ENCODE measurements at regions not wholly inside any gene's neighbourhood (a gene's known extent, or its start where the extent isn't known, plus 50 kb on each side); places are given as distances from the start of the nearest gene placed in this dataset.

GRCh38 chr17:69978056-69978646 is 96.9 kb upstream of the KCNJ16 start:
- no peak for TF ChIP-seq CTCF (IDR thresholded peaks at IDR 0.05)
- TF ChIP-seq POLR2A (IDR thresholded peaks at IDR 0.05) = no peak
- H3K36me3 ChIP-seq = no peaks in the 10 kb centered on the region
- ATAC-seq = no peak
- H3K4me3 ChIP-seq = no peak overlapping the region
- H3K27ac ChIP-seq = no peak overlapping the region
- 43% methylated on average over 1 of the region's 1 CpG for WGBS (ENCODE audit: insufficient coverage, low coverage, low lambda C conversion rate, missing lambda C conversion rate)
- intact Hi-C loops (cut with DNase I) = no loop called here
- H3K4me1 ChIP-seq = no peaks in the 10 kb centered on the region
- H3K27me3 ChIP-seq = no peaks in the 10 kb centered on the region
- H3K9me3 ChIP-seq = no peaks in the 10 kb centered on the region
- no peak for DNase-seq

- Histone ChIP-seq H3K27ac (no peak overlapping the region), H3K4me3 (no peak overlapping the region), H3K4me1 (no peaks in the 10 kb centered on the region), H3K9me3 (no peaks in the 10 kb centered on the region), H3K36me3 (no peaks in the 10 kb centered on the region), H3K27me3 (no peaks in the 10 kb centered on the region)
- 67% methylated on average over 5 of the region's 5 CpGs for WGBS (ENCODE audit: insufficient coverage, low coverage, low lambda C conversion rate, missing lambda C conversion rate)
- DNase-seq (no peak), ATAC-seq (no peak)
- TF ChIP-seq CTCF (IDR thresholded peaks at IDR 0.05) = no peak
- TF ChIP-seq POLR2A (IDR thresholded peaks at IDR 0.05) = no peak
- intact Hi-C loops (cut with DNase I) = no loop called here
These were observed 93.6 kb upstream of the KCNJ16 start for GRCh38 chr17:69981441-69981840.

GRCh38 chr17:69995476-69995875 is 79.5 kb upstream of the KCNJ16 start:
- TF ChIP-seq CTCF (IDR thresholded peaks at IDR 0.05) (no peak), POLR2A (IDR thresholded peaks at IDR 0.05) (no peak)
- ATAC-seq (no peak), DNase-seq (no peak)
- Histone ChIP-seq H3K27me3 (no peaks in the 10 kb centered on the region), H3K36me3 (no peaks in the 10 kb centered on the region), H3K4me1 (no peaks in the 10 kb centered on the region), H3K9me3 (no peaks in the 10 kb centered on the region), H3K4me3 (no peak overlapping the region), H3K27ac (no peak overlapping the region)
- intact Hi-C loops (cut with DNase I) = no loop called here
- 61% methylated on average over 2 of the region's 2 CpGs for WGBS (ENCODE audit: insufficient coverage, low coverage, low lambda C conversion rate, missing lambda C conversion rate)

- intact Hi-C loops (cut with DNase I) = no loop called here
- Histone ChIP-seq H3K27me3 (no peaks in the 10 kb centered on the region), H3K4me3 (no peak overlapping the region), H3K27ac (no peak overlapping the region), H3K36me3 (no peaks in the 10 kb centered on the region), H3K4me1 (no peaks in the 10 kb centered on the region), H3K9me3 (no peaks in the 10 kb centered on the region)
- DNase-seq (no peak), ATAC-seq (no peak)
- no peak for TF ChIP-seq POLR2A (IDR thresholded peaks at IDR 0.05)
- no peak for TF ChIP-seq CTCF (IDR thresholded peaks at IDR 0.05)
These were observed 77.7 kb upstream of the KCNJ16 start for GRCh38 chr17:69997332-69997731.

GRCh38 chr17:69999253-69999652 is 75.8 kb upstream of the KCNJ16 start:
- 55% methylated on average over 1 of the region's 1 CpG for WGBS (ENCODE audit: insufficient coverage, low coverage, low lambda C conversion rate, missing lambda C conversion rate)
- no peak overlapping the region for H3K4me3 ChIP-seq
- H3K27me3 ChIP-seq = no peaks in the 10 kb centered on the region
- intact Hi-C loops (cut with DNase I) = no loop called here
- H3K4me1 ChIP-seq = no peaks in the 10 kb centered on the region
- H3K27ac ChIP-seq = no peak overlapping the region
- ATAC-seq (no peak), DNase-seq (no peak)
- H3K9me3 ChIP-seq = no peaks in the 10 kb centered on the region
- no peaks in the 10 kb centered on the region for H3K36me3 ChIP-seq
- no peak for TF ChIP-seq CTCF (IDR thresholded peaks at IDR 0.05)
- no peak for TF ChIP-seq POLR2A (IDR thresholded peaks at IDR 0.05)
